ENCODE measurements at regions not wholly inside any gene's neighbourhood (a gene's known extent, or its start where the extent isn't known, plus 50 kb on each side); places are given as distances from the start of the nearest gene placed in this dataset.

GRCh38 chr10:10910634-10911033, 107.0 kb upstream of the CELF2 start:
- no peak for FAIRE-seq
- no peak for ATAC-seq
- intact Hi-C loops (cut with DNase I), result no loop called here
- 82 to 86% methylated on average over 7 of the region's 7 CpGs for WGBS, 2 donors
- Histone ChIP-seq H3K27ac (no peak overlapping the region), H3K4me1 (no peaks in the 10 kb centered on the region), H3K9me3 (no peaks in the 10 kb centered on the region), H3K4me3 (no peak overlapping the region), H3K36me3 (no peaks in the 10 kb centered on the region), H3K27me3 (no peaks in the 10 kb centered on the region)
- TF ChIP-seq CTCF (IDR thresholded peaks at IDR 0.05), result no peak
- DNase-seq, result no peak

GRCh38 chr10:10911035-10911434, 106.6 kb upstream of the CELF2 start:
- no peak for TF ChIP-seq CTCF (IDR thresholded peaks at IDR 0.05)
- ATAC-seq (no peak), FAIRE-seq (no peak), DNase-seq (no peak)
- no peaks in the 10 kb centered on the region for H3K36me3 ChIP-seq
- H3K9me3 ChIP-seq, result no peaks in the 10 kb centered on the region
- WGBS, 2 donors, result 77 to 88% methylated on average over 5 of the region's 5 CpGs
- no peaks in the 10 kb centered on the region for H3K4me1 ChIP-seq
- intact Hi-C loops (cut with DNase I), result no loop called here
- no peak overlapping the region for H3K4me3 ChIP-seq
- no peaks in the 10 kb centered on the region for H3K27me3 ChIP-seq
- H3K27ac ChIP-seq, result no peak overlapping the region

- H3K27ac ChIP-seq, result no peak overlapping the region
- FAIRE-seq, result no peak
These were observed 106.2 kb upstream of the CELF2 start for GRCh38 chr10:10911471-10911921.

GRCh38 chr10:10914144-10914543, 103.5 kb upstream of the CELF2 start:
- 58 to 72% methylated on average over 4 of the region's 4 CpGs for WGBS, 2 donors
- no peak for DNase-seq
- H3K27me3 ChIP-seq, result no peaks in the 10 kb centered on the region
- ATAC-seq, result no peak
- no peak overlapping the region for H3K27ac ChIP-seq
- H3K9me3 ChIP-seq, result no peaks in the 10 kb centered on the region
- no peaks in the 10 kb centered on the region for H3K4me1 ChIP-seq
- no peaks in the 10 kb centered on the region for H3K36me3 ChIP-seq
- no peak overlapping the region for H3K4me3 ChIP-seq
- intact Hi-C loops (cut with DNase I), result no loop called here
- FAIRE-seq, result no peak
- TF ChIP-seq CTCF (IDR thresholded peaks at IDR 0.05), result no peak

More at GRCh38 chr10:10911471-10911921, 106.2 kb upstream of the CELF2 start:
- Histone ChIP-seq H3K27me3 (no peaks in the 10 kb centered on the region), H3K9me3 (no peaks in the 10 kb centered on the region), H3K36me3 (no peaks in the 10 kb centered on the region), H3K4me1 (no peaks in the 10 kb centered on the region), H3K4me3 (no peak overlapping the region)
- TF ChIP-seq CTCF (IDR thresholded peaks at IDR 0.05), result no peak
- DNase-seq (peak in 4 of 6 donors; percentile 16 to 30 (median 26)), ATAC-seq (peak; percentile 43 to 87 (median 78))
- WGBS, 2 donors, result 19 to 26% methylated on average over 17 of the region's 17 CpGs
- intact Hi-C loops (cut with DNase I), result no loop called here

- H3K4me1 ChIP-seq, result no peaks in the 10 kb centered on the region
- no peak overlapping the region for H3K27ac ChIP-seq
- intact Hi-C loops (cut with DNase I), result no loop called here
- H3K27me3 ChIP-seq, result no peaks in the 10 kb centered on the region
- FAIRE-seq (no peak), ATAC-seq (no peak), DNase-seq (no peak)
- H3K4me3 ChIP-seq, result no peak overlapping the region
- no peaks in the 10 kb centered on the region for H3K36me3 ChIP-seq
- no peaks in the 10 kb centered on the region for H3K9me3 ChIP-seq
- TF ChIP-seq CTCF (IDR thresholded peaks at IDR 0.05), result no peak
These were observed 102.5 kb upstream of the CELF2 start for GRCh38 chr10:10915215-10915614.
